GM18499 (cell line): ENCODE measurements at regions not wholly inside any gene's neighbourhood (a gene's known extent, or its start where the extent isn't known, plus 50 kb on each side); places are given as distances from the start of the nearest gene placed in this dataset.

Experiments used
- ATAC-seq: cut with Tn5 transposase; IDR thresholded peaks from one replicate; pipeline ENCODE4 v1.9.1; 2021; ENCODE audit warnings: moderate number of reproducible peaks; ENCODE audit not compliant: insufficient read depth, unreplicated experiment

GRCh38 chr10:111993872-111994426, 189.6 kb downstream of the GPAM start:
- no peak for ATAC-seq

- ATAC-seq: peak; percentile 98
These were observed 187.5 kb downstream of the GPAM start for GRCh38 chr10:111996103-111996502.

GRCh38 chr10:111998728-111999127, 184.8 kb downstream of the GPAM start:
- no peak for ATAC-seq

GRCh38 chr10:111999205-111999914, 184.2 kb downstream of the GPAM start:
- ATAC-seq: no peak

GRCh38 chr10:111999915-112000302, 183.7 kb downstream of the GPAM start:
- ATAC-seq: no peak

GRCh38 chr10:112000466-112000865, 183.1 kb downstream of the GPAM start:
- ATAC-seq: no peak

- ATAC-seq: no peak
These were observed 181.4 kb downstream of the GPAM start for GRCh38 chr10:112002206-112002605.

- ATAC-seq: no peak
These were observed 179.5 kb downstream of the GPAM start for GRCh38 chr10:112004075-112004474.

- no peak for ATAC-seq
These were observed 178.5 kb downstream of the GPAM start for GRCh38 chr10:112005044-112005443.

GRCh38 chr10:112006407-112006806, 177.2 kb downstream of the GPAM start:
- ATAC-seq: no peak

- ATAC-seq: no peak
These were observed 176.7 kb downstream of the GPAM start for GRCh38 chr10:112006831-112007230.

- no peak for ATAC-seq
These were observed 161.4 kb downstream of the GPAM start for GRCh38 chr10:112022196-112022595.

- no peak for ATAC-seq
These were observed 159.5 kb downstream of the GPAM start for GRCh38 chr10:112024079-112024478.

GRCh38 chr10:112025228-112025627, 158.3 kb downstream of the GPAM start:
- no peak for ATAC-seq

GRCh38 chr10:112026438-112026837, 157.1 kb downstream of the GPAM start:
- ATAC-seq: no peak

GRCh38 chr10:112027731-112028280, 155.8 kb downstream of the GPAM start:
- ATAC-seq: no peak

GRCh38 chr10:112030431-112030830, 153.1 kb downstream of the GPAM start:
- no peak for ATAC-seq

GRCh38 chr10:112039823-112040222, 143.7 kb downstream of the GPAM start:
- ATAC-seq: no peak

- ATAC-seq: no peak
These were observed 142.9 kb downstream of the GPAM start for GRCh38 chr10:112040696-112041095.

GRCh38 chr10:112045938-112046337, 137.6 kb downstream of the GPAM start:
- ATAC-seq: no peak

- ATAC-seq: no peak
These were observed 135.9 kb downstream of the GPAM start for GRCh38 chr10:112047674-112048073.

GRCh38 chr10:112052166-112052565, 131.4 kb downstream of the GPAM start:
- ATAC-seq: no peak
